ENCODE measurements at regions not wholly inside any gene's neighbourhood (a gene's known extent, or its start where the extent isn't known, plus 50 kb on each side); places are given as distances from the start of the nearest gene placed in this dataset.

- H3K4me1 Mint-ChIP-seq (ENCODE audit: low read depth) = no peaks in the 10 kb centered on the region
- H3K9me3 Mint-ChIP-seq (ENCODE audit: low read depth) = peaks cover 3% of the 10 kb centered on the region
- TF ChIP-seq CTCF (IDR thresholded peaks at IDR 0.05) = no peak
- peaks cover 14% of the 10 kb centered on the region for H3K27me3 Mint-ChIP-seq (ENCODE audit: low read depth)
- no peak for DNase-seq (ENCODE audit: low spot score)
- H3K36me3 Mint-ChIP-seq (ENCODE audit: low read depth) = no peaks in the 10 kb centered on the region
- no peak overlapping the region for H3K4me3 Mint-ChIP-seq (ENCODE audit: unreplicated experiment)
- H3K27ac Mint-ChIP-seq (ENCODE audit: unreplicated experiment) = no peak overlapping the region
Measured at GRCh38 chr1:29384496-29385015, 148.2 kb downstream of the PTPRU start.

GRCh38 chr1:29383746-29384371, 147.5 kb downstream of the PTPRU start:
- peak overlapping the region; percentile 46 for H3K27ac Mint-ChIP-seq (ENCODE audit: unreplicated experiment)
- no peak for DNase-seq (ENCODE audit: low spot score)
- H3K27me3 Mint-ChIP-seq (ENCODE audit: low read depth) = peaks cover 14% of the 10 kb centered on the region
- H3K4me3 Mint-ChIP-seq (ENCODE audit: unreplicated experiment) = no peak overlapping the region
- peaks cover 10% of the 10 kb centered on the region for H3K9me3 Mint-ChIP-seq (ENCODE audit: low read depth)
- no peak for TF ChIP-seq CTCF (IDR thresholded peaks at IDR 0.05)
- H3K4me1 Mint-ChIP-seq (ENCODE audit: low read depth) = no peaks in the 10 kb centered on the region
- H3K36me3 Mint-ChIP-seq (ENCODE audit: low read depth) = peaks cover 6% of the 10 kb centered on the region

GRCh38 chr1:29382851-29383745, 146.8 kb downstream of the PTPRU start:
- TF ChIP-seq CTCF (IDR thresholded peaks at IDR 0.05) = no peak
- Mint-ChIP-seq H3K4me3 (ENCODE audit: unreplicated experiment) (no peak overlapping the region), H3K27me3 (ENCODE audit: low read depth) (peaks cover 10% of the 10 kb centered on the region), H3K27ac (ENCODE audit: unreplicated experiment) (no peak overlapping the region), H3K36me3 (ENCODE audit: low read depth) (peaks cover 6% of the 10 kb centered on the region), H3K4me1 (ENCODE audit: low read depth) (no peaks in the 10 kb centered on the region), H3K9me3 (ENCODE audit: low read depth) (peaks cover 18% of the 10 kb centered on the region)
- no peak for DNase-seq (ENCODE audit: low spot score)

- Mint-ChIP-seq H3K36me3 (ENCODE audit: low read depth) (peaks cover 6% of the 10 kb centered on the region), H3K4me1 (ENCODE audit: low read depth) (no peaks in the 10 kb centered on the region), H3K4me3 (ENCODE audit: unreplicated experiment) (no peak overlapping the region), H3K9me3 (ENCODE audit: low read depth) (peaks cover 24% of the 10 kb centered on the region), H3K27ac (ENCODE audit: unreplicated experiment) (no peak overlapping the region), H3K27me3 (ENCODE audit: low read depth) (peaks cover 3% of the 10 kb centered on the region)
- TF ChIP-seq CTCF (IDR thresholded peaks at IDR 0.05) = no peak
- no peak for DNase-seq (ENCODE audit: low spot score)
Measured at GRCh38 chr1:29381426-29381825, 145.1 kb downstream of the PTPRU start.

GRCh38 chr1:29380532-29380931, 144.2 kb downstream of the PTPRU start:
- H3K36me3 Mint-ChIP-seq (ENCODE audit: low read depth) = peaks cover 7% of the 10 kb centered on the region
- peaks cover 4% of the 10 kb centered on the region for H3K27me3 Mint-ChIP-seq (ENCODE audit: low read depth)
- DNase-seq (ENCODE audit: low spot score) = no peak
- H3K4me3 Mint-ChIP-seq (ENCODE audit: unreplicated experiment) = no peak overlapping the region
- H3K9me3 Mint-ChIP-seq (ENCODE audit: low read depth) = peaks cover 31% of the 10 kb centered on the region
- no peak overlapping the region for H3K27ac Mint-ChIP-seq (ENCODE audit: unreplicated experiment)
- no peaks in the 10 kb centered on the region for H3K4me1 Mint-ChIP-seq (ENCODE audit: low read depth)
- no peak for TF ChIP-seq CTCF (IDR thresholded peaks at IDR 0.05)
